SK-N-SH treated with all-trans-retinoic acid at 6 μM for 48 hours (cell line): ENCODE measurements at regions not wholly inside any gene's neighbourhood (a gene's known extent, or its start where the extent isn't known, plus 50 kb on each side); places are given as distances from the start of the nearest gene placed in this dataset.
"Not testable (repeated sequence)": the region's sequence is repeated elsewhere in the genome, so short reads cannot be mapped to it uniquely, and the experiment has no call there.

Experiments
- CSDC2 ChIP-seq: fragments of 250-450 bp; sonication (Bioruptor Pico); IDR thresholded peaks from 2 replicates; pipeline ENCODE4 v1.5.0; 2020; ENCODE audit warnings: mild to moderate bottlenecking, moderate library complexity
- ESRRG ChIP-seq: fragments of 250-450 bp; sonication (Bioruptor Pico); IDR thresholded peaks from 2 replicates; pipeline ENCODE4 v1.6.1; 2021; ENCODE audit warnings: mild to moderate bottlenecking
- ISL1 ChIP-seq: fragments of 250-450 bp; sonication (Bioruptor Pico); IDR thresholded peaks from 2 replicates; pipeline ENCODE4 v2.1.2; 2022; ENCODE audit warnings: mild to moderate bottlenecking, moderate library complexity
- ZFP3 ChIP-seq: fragments of 250-450 bp; sonication (Bioruptor Pico); IDR thresholded peaks from 2 replicates; pipeline ENCODE4 v1.5.0; 2020; ENCODE audit warnings: mild to moderate bottlenecking, moderate library complexity
- TF ChIP-seq, protein P1 (sequence below): fragments of 250-450 bp; sonication (Bioruptor Pico); IDR thresholded peaks from 2 replicates; pipeline ENCODE4 v1.5.1; 2020; ENCODE audit warnings: low read depth, mild to moderate bottlenecking, moderate library complexity
- TF ChIP-seq, protein P2 (sequence below): fragments of 250-450 bp; sonication (Bioruptor Pico); IDR thresholded peaks from 2 replicates; pipeline ENCODE4 v1.8.0; 2020; ENCODE audit warnings: mild to moderate bottlenecking, moderate library complexity, borderline replicate concordance

DNA sequence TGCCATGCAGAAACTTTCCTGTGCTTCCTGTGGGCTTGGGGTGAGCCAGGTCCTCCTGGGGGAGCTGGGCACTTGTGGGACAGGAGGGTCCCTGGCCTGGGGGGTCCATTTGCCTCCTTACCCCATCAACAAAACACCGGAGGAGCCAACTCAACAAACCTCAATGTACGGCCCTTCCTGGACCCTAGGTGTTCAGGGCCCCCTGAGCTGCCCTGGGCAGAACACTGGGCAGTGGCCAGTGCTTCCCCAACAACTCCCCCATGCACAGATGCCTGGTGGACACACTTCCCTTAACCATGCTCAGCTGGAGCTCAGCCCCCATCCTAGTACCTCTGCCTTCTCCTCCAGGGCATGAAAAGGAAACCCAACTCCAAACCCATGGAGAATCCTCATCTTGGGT lies 1504.2 kb upstream of the TPTE start:
- TF ChIP-seq ESRRG, ZFP3, ISL1, CSDC2 (CRISPR knock-in tag): not testable (repeated sequence)
- TF ChIP-seq, protein P1, sequence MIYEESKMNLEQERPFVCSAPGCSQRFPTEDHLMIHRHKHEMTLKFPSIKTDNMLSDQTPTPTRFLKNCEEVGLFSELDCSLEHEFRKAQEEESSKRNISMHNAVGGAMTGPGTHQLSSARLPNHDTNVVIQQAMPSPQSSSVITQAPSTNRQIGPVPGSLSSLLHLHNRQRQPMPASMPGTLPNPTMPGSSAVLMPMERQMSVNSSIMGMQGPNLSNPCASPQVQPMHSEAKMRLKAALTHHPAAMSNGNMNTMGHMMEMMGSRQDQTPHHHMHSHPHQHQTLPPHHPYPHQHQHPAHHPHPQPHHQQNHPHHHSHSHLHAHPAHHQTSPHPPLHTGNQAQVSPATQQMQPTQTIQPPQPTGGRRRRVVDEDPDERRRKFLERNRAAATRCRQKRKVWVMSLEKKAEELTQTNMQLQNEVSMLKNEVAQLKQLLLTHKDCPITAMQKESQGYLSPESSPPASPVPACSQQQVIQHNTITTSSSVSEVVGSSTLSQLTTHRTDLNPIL (CRISPR knock-in tag) = not testable (repeated sequence)
- TF ChIP-seq, protein P2, sequence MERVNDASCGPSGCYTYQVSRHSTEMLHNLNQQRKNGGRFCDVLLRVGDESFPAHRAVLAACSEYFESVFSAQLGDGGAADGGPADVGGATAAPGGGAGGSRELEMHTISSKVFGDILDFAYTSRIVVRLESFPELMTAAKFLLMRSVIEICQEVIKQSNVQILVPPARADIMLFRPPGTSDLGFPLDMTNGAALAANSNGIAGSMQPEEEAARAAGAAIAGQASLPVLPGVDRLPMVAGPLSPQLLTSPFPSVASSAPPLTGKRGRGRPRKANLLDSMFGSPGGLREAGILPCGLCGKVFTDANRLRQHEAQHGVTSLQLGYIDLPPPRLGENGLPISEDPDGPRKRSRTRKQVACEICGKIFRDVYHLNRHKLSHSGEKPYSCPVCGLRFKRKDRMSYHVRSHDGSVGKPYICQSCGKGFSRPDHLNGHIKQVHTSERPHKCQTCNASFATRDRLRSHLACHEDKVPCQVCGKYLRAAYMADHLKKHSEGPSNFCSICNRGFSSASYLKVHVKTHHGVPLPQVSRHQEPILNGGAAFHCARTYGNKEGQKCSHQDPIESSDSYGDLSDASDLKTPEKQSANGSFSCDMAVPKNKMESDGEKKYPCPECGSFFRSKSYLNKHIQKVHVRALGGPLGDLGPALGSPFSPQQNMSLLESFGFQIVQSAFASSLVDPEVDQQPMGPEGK = not testable (repeated sequence)
